ENCODE measurements at regions not wholly inside any gene's neighbourhood (a gene's known extent, or its start where the extent isn't known, plus 50 kb on each side); places are given as distances from the start of the nearest gene placed in this dataset.

DNA sequence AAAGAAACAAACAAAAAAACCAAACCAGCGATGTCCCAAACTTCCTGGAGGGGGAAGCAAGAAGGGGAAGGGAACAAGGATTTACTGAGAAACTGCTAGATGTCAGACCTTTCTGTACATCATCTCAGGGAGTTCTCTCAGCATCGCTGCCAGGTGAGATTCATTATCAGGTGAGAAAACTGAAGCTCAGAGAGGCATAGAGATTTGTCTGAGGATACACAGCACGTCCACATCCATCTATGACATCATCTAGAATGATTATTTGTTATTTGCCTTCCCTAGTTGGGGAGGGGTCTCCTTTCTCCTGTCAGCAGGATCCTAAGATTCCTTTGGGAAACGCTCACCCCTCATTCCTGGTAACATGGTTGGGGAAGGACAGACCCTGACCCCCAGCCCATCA, 57.1 kb upstream of the LINGO1 start:
- Histone ChIP-seq H3K4me1 (replicated peaks) (no peaks in the 10 kb centered on the region), H3K27me3 (replicated peaks) (peaks cover 26% of the 10 kb centered on the region), H3K36me3 (no peaks in the 10 kb centered on the region), H3K4me3 (no peak overlapping the region), H3K9me3 (replicated peaks) (no peaks in the 10 kb centered on the region), H3K27ac (no peak overlapping the region)
- DNase-seq (ENCODE audit: low read depth in 1 of 2, low spot score in 2 of 2), result no peak

GRCh38 chr15:77688693-77689092, 56.0 kb upstream of the LINGO1 start:
- no peak overlapping the region for H3K27ac ChIP-seq
- no peak overlapping the region for H3K4me3 ChIP-seq
- H3K36me3 ChIP-seq, result no peaks in the 10 kb centered on the region
- peaks cover 24% of the 10 kb centered on the region for H3K27me3 ChIP-seq (replicated peaks)
- H3K4me1 ChIP-seq (replicated peaks), result no peaks in the 10 kb centered on the region
- no peaks in the 10 kb centered on the region for H3K9me3 ChIP-seq (replicated peaks)
- no peak for DNase-seq (ENCODE audit: low read depth in 1 of 2, low spot score in 2 of 2)

GRCh38 chr15:77688266-77688665, 55.6 kb upstream of the LINGO1 start:
- H3K4me3 ChIP-seq, result no peak overlapping the region
- no peak for DNase-seq (ENCODE audit: low read depth in 1 of 2, low spot score in 2 of 2)
- no peaks in the 10 kb centered on the region for H3K36me3 ChIP-seq
- no peaks in the 10 kb centered on the region for H3K9me3 ChIP-seq (replicated peaks)
- no peaks in the 10 kb centered on the region for H3K4me1 ChIP-seq (replicated peaks)
- H3K27me3 ChIP-seq (replicated peaks), result peaks cover 20% of the 10 kb centered on the region
- no peak overlapping the region for H3K27ac ChIP-seq

DNA sequence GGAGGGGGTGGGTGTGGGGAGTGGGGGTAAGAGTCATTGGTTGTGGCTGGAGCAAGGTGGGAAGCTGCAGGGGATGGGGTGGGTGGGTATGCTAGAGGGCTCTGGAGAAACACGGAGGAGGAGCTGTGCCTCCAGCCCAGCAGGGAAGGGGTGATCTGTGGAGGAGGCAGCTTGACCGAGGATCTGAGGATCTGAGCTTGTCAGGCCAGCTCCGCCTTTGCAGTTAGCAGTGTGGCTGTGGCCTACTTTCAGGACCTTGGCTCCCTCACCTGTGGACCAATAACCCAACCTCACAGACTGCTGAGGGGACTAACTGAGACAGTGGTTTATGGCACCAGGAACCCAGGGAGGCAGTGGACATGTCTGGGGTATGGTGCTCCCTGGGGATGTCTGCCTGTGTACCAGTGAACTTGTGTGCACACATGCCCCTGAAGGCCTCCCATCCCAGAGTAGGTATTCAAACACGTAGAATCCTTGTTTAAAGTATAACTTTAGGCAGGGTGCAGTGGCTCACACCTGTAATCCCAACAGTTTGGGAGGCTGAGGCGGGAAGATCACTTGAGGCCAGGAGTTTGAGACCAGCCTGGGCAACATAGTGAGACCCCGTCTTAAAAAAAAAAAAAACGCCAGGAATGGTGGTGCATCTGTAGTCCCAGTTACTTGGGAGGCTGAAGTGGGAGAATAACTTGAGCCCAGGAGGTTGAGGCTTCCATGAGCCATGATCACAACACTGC, 52.5 kb upstream of the LINGO1 start:
- Histone ChIP-seq H3K27ac (no peak overlapping the region), H3K4me3 (no peak overlapping the region), H3K4me1 (replicated peaks) (no peaks in the 10 kb centered on the region), H3K9me3 (replicated peaks) (no peaks in the 10 kb centered on the region), H3K36me3 (no peaks in the 10 kb centered on the region), H3K27me3 (replicated peaks) (peaks cover 15% of the 10 kb centered on the region; the same call in 1 of the 2 replicates)
- no peak for DNase-seq (ENCODE audit: low read depth in 1 of 2, low spot score in 2 of 2)

GRCh38 chr15:77684341-77685081, 51.8 kb upstream of the LINGO1 start:
- H3K27ac ChIP-seq, result no peak overlapping the region
- no peaks in the 10 kb centered on the region for H3K9me3 ChIP-seq (replicated peaks)
- DNase-seq (ENCODE audit: low read depth in 1 of 2, low spot score in 2 of 2), result no peak
- no peaks in the 10 kb centered on the region for H3K36me3 ChIP-seq
- peaks cover 15% of the 10 kb centered on the region; the same call in 1 of the 2 replicates for H3K27me3 ChIP-seq (replicated peaks)
- H3K4me3 ChIP-seq, result no peak overlapping the region
- no peaks in the 10 kb centered on the region for H3K4me1 ChIP-seq (replicated peaks)

- DNase-seq (ENCODE audit: low read depth in 1 of 2, low spot score in 2 of 2), result no peak
- Histone ChIP-seq H3K27ac (no peak overlapping the region), H3K9me3 (replicated peaks) (no peaks in the 10 kb centered on the region), H3K27me3 (replicated peaks) (0 out of 2 replicates have a peak, but pooled peaks cover 12% of the 10 kb centered on the region), H3K4me3 (no peak overlapping the region), H3K36me3 (no peaks in the 10 kb centered on the region), H3K4me1 (replicated peaks) (no peaks in the 10 kb centered on the region)
Observed at GRCh38 chr15:77682564-77682963, 49.9 kb upstream of the LINGO1 start.
